Sigmoid colon (tissue), 6 donors: ENCODE measurements at regions not wholly inside any gene's neighbourhood (a gene's known extent, or its start where the extent isn't known, plus 50 kb on each side); places are given as distances from the start of the nearest gene placed in this dataset.
A peak's percentile ranks its signal among the peaks of the same experiment; 100 is the strongest.

Source experiments
- DNase-seq: peaks from one replicate; pipeline ENCODE4 v3.0.0-alpha.2; 2019
- H3K27ac ChIP-seq, 4 donors: fragments of 200-600 bp; sonication (generic); one replicate each; pipeline ENCODE4 v1.5.1; 2016 to 2019; ENCODE audit warnings: mild to moderate bottlenecking in 1 of 4
- H3K27me3 ChIP-seq, 3 donors: fragments of 200-600 bp; sonication (generic); one replicate each; pipeline ENCODE4 v1.5.1; 2019; ENCODE audit warnings: mild to moderate bottlenecking in 1 of 3
- H3K36me3 ChIP-seq, 4 donors: fragments of 200-600 bp; sonication (generic); one replicate each; pipeline ENCODE4 v1.5.1; 2016 to 2019
- H3K4me1 ChIP-seq, 4 donors: fragments of 200-600 bp; sonication (generic); one replicate each; pipeline ENCODE4 v1.5.1; 2017 to 2019
- H3K4me3 ChIP-seq, 4 donors: fragments of 200-600 bp; sonication (generic); one replicate each; pipeline ENCODE4 v1.5.1; 2017 to 2019; ENCODE audit warnings: mild to moderate bottlenecking in 2 of 4, moderate library complexity in 1 of 4
- H3K9me3 ChIP-seq, 4 donors: fragments of 200-600 bp in 3 of 4; sonication (generic) in 3 of 4; one replicate each; pipeline versions ENCODE4 v1.5.1 to v1.6.1; 2013 to 2019
- EP300 ChIP-seq, 4 donors: sonication (generic); formaldehyde crosslinking; IDR thresholded peaks; one replicate each; pipeline ENCODE4 v1.6.1; 2017; ENCODE audit warnings: antibody characterized with exemption in 4 of 4
- POLR2A ChIP-seq, 2 donors: fragments of 450-650 bp; IDR thresholded peaks; one replicate each; pipeline ENCODE4 v1.6.1; 2016; ENCODE audit warnings: antibody characterized with exemption in 2 of 2, mild to moderate bottlenecking in 2 of 2, moderate library complexity in 2 of 2
- POLR2AphosphoS5 ChIP-seq, 4 donors: sonication (generic); formaldehyde crosslinking; IDR thresholded peaks; one replicate each; pipeline ENCODE4 v1.6.1; 2017; ENCODE audit warnings: antibody characterized with exemption in 4 of 4
- WGBS, 2 donors: extraction: QIAGEN DNeasy Blood & Tissue Kit; methylation state at CpG; one replicate each; pipeline ENCODE4 v1.1.7; 2013; 5-methylcytosine and 5-hydroxymethylcytosine counted together
- intact Hi-C: fragments of 100-400 bp; cut with DNase I; formaldehyde crosslinking; loops from one replicate; pipeline ENCODE4 v1.15.1; 2023
- TF ChIP-seq, protein P1 (sequence below), 4 experiments: fragments of 450-650 bp in 3 of 4; fragments of 200-600 bp in 1 of 4; IDR thresholded peaks; one replicate each; pipeline ENCODE4 v1.5.1; 2016 to 2019; ENCODE audit warnings: antibody characterized with exemption in 4 of 4, mild to moderate bottlenecking in 3 of 4, moderate library complexity in 2 of 4
- donor health status: healthy with polysubstance abuse.
- donor health status: healthy.

DNA sequence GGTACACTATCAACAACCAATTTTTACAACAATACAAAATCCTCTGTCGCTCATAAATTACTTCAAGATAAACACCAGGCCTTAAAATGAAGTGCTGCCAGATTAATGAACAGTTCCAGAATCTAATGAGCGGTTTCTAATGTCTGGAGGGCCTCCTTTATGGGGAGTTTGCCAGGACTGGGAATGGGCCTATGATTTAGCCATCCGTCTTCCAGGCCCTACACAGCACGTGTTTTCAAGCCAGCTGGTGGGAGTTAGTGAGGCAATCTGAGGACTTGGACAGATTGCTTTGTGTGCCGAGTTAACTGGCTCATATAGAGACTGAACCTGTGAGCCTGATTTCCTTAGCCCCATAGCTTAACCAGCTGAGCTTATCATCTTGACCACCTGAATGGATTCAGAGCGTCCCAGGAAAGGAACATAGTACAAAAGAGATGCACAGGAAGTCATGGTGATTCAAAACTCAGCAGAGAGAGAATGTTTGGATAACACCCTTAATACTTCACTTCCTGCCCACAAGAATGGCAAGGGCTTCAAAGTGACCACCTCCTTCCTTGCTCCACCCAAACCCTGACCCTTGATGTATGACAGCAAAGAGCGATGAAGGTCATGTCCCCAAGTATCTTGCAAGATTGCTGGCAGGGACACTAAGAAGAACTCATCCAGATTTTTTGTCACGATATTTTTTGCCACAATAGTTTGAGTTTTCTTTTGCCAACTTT, 143.5 kb downstream of the SLC30A10 start:
- H3K9me3 ChIP-seq: no peaks in the 10 kb centered on the region
- no peak overlapping the region for H3K4me3 ChIP-seq
- no peaks in the 10 kb centered on the region for H3K36me3 ChIP-seq
- H3K4me1 ChIP-seq: peaks cover 0 to 15% (median 9%) of the 10 kb centered on the region in 4 donors
- no peaks in the 10 kb centered on the region for H3K27me3 ChIP-seq
- TF ChIP-seq, protein P1, sequence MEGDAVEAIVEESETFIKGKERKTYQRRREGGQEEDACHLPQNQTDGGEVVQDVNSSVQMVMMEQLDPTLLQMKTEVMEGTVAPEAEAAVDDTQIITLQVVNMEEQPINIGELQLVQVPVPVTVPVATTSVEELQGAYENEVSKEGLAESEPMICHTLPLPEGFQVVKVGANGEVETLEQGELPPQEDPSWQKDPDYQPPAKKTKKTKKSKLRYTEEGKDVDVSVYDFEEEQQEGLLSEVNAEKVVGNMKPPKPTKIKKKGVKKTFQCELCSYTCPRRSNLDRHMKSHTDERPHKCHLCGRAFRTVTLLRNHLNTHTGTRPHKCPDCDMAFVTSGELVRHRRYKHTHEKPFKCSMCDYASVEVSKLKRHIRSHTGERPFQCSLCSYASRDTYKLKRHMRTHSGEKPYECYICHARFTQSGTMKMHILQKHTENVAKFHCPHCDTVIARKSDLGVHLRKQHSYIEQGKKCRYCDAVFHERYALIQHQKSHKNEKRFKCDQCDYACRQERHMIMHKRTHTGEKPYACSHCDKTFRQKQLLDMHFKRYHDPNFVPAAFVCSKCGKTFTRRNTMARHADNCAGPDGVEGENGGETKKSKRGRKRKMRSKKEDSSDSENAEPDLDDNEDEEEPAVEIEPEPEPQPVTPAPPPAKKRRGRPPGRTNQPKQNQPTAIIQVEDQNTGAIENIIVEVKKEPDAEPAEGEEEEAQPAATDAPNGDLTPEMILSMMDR (IDR thresholded peaks at IDR 0.05): no peak
- TF ChIP-seq EP300 (IDR thresholded peaks at IDR 0.05): no peak
- TF ChIP-seq POLR2A (IDR thresholded peaks at IDR 0.05): no peak
- TF ChIP-seq POLR2AphosphoS5 (IDR thresholded peaks at IDR 0.05): no peak
- intact Hi-C loops: no loop called here
- peak overlapping the region in 1 of 4 donors; percentile 8 for H3K27ac ChIP-seq
- 62 to 72% methylated on average over 8 of the region's 8 CpGs for WGBS, 2 donors
- no peak for DNase-seq

DNA sequence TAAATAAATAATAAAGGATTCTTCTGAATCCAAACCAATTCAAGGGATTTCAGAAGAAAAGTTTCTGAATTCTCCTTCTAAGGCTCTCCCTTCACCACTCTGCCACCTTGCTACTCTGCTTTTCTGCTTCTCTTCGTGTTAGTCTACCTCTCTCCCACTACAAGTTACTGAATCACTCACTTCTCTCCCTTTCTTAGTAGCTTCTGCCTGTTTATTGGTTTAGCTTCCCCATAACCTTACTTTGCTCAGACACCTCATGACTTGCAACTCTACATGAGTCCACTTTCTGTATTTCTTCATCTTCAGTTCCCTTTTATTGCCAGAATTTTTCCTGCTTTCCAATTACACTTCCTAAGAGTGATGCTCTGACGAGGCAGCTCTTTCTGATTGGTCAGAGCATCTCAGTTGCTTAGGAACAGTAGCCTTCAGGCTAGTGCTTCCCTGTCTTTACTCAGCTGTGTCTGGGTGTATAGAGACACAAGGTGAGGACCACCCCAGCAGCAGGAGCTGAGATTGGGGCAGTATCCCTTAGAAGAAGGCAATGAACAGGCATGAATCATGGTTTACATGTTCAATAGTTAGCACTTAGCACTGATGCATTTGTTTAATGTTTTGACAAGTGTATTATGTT, 144.6 kb downstream of the SLC30A10 start:
- TF ChIP-seq, protein P1 (IDR thresholded peaks at IDR 0.05): no peak
- TF ChIP-seq POLR2A (IDR thresholded peaks at IDR 0.05) (no peak), EP300 (IDR thresholded peaks at IDR 0.05) (no peak), POLR2AphosphoS5 (IDR thresholded peaks at IDR 0.05) (no peak)
- 60 to 66% methylated on average over 2 of the region's 2 CpGs for WGBS, 2 donors
- H3K4me3 ChIP-seq: no peak overlapping the region
- no peak overlapping the region for H3K27ac ChIP-seq
- intact Hi-C loops: no loop called here
- DNase-seq: no peak
- peaks cover 0 to 15% (median 9%) of the 10 kb centered on the region in 4 donors for H3K4me1 ChIP-seq
- H3K9me3 ChIP-seq: no peaks in the 10 kb centered on the region
- H3K27me3 ChIP-seq: no peaks in the 10 kb centered on the region
- H3K36me3 ChIP-seq: no peaks in the 10 kb centered on the region

DNA sequence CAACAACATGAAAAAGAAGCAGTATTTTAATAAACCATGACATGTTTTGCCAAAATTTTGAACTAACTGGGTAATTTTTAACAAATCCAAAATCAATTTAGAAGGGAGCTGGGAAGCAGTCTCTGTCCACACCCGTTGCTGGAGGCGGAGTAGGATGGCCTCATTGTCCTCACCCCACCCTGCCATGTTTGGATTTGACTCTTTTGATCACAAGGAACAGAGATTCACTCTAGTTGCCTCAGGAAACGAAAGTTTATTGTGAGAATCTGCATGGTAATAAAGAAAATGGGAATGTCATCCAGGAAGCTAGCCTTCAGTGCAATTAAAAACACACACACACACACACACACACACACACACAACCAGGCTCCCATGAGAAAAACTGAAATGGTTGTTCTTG, 145.4 kb downstream of the SLC30A10 start:
- TF ChIP-seq EP300 (IDR thresholded peaks at IDR 0.05) (no peak), POLR2AphosphoS5 (IDR thresholded peaks at IDR 0.05) (no peak), POLR2A (IDR thresholded peaks at IDR 0.05) (no peak)
- TF ChIP-seq, protein P1 (IDR thresholded peaks at IDR 0.05): no peak
- H3K36me3 ChIP-seq: no peaks in the 10 kb centered on the region
- no peak overlapping the region for H3K27ac ChIP-seq
- intact Hi-C loops: no loop called here
- H3K4me3 ChIP-seq: no peak overlapping the region
- no peak for DNase-seq
- WGBS, 2 donors: 18 to 52% methylated on average over 3 of the region's 3 CpGs
- no peaks in the 10 kb centered on the region for H3K9me3 ChIP-seq
- H3K4me1 ChIP-seq: peaks cover 0 to 15% (median 9%) of the 10 kb centered on the region in 4 donors
- no peaks in the 10 kb centered on the region for H3K27me3 ChIP-seq

DNA sequence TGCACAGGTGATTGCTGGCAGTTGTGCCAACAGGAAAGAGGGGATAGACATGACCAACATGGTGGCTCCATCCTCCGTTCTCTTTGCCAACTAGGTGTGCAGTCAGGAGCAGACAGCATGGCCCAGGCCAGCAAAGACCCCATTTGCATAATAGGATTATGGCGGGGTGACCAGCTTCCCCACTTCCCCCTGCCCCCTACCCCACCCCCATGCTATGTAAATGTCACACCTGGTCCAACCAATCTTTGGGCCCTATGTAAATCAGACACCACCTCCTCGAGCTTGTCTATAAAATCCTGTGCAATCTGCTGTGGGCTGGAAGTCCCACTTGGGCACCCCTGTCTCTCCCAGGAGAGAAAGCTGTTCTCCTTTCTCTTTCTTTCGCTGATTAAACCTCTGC, 146.0 kb downstream of the SLC30A10 start:
- H3K36me3 ChIP-seq: no peaks in the 10 kb centered on the region
- no peak for DNase-seq
- no peak overlapping the region for H3K4me3 ChIP-seq
- intact Hi-C loops: no loop called here
- H3K27ac ChIP-seq: no peak overlapping the region
- no peak for TF ChIP-seq POLR2AphosphoS5 (IDR thresholded peaks at IDR 0.05)
- TF ChIP-seq POLR2A (IDR thresholded peaks at IDR 0.05): no peak
- H3K27me3 ChIP-seq: no peaks in the 10 kb centered on the region
- 51 to 59% methylated on average over 4 of the region's 4 CpGs for WGBS, 2 donors
- H3K9me3 ChIP-seq: no peaks in the 10 kb centered on the region
- H3K4me1 ChIP-seq: peaks cover 0 to 15% (median 9%) of the 10 kb centered on the region in 4 donors

- Histone ChIP-seq H3K4me3 (no peak overlapping the region), H3K4me1 (peaks cover 0 to 15% (median 9%) of the 10 kb centered on the region in 4 donors), H3K9me3 (no peaks in the 10 kb centered on the region), H3K27ac (no peak overlapping the region), H3K36me3 (no peaks in the 10 kb centered on the region), H3K27me3 (no peaks in the 10 kb centered on the region)
- no peak for DNase-seq
- intact Hi-C loops: no loop called here
- TF ChIP-seq POLR2AphosphoS5 (IDR thresholded peaks at IDR 0.05) (no peak), EP300 (IDR thresholded peaks at IDR 0.05) (no peak), POLR2A (IDR thresholded peaks at IDR 0.05) (no peak)
- TF ChIP-seq, protein P1 (IDR thresholded peaks at IDR 0.05): no peak
These were observed 146.9 kb downstream of the SLC30A10 start for GRCh38 chr1:219781491-219781890.
